Astrocyte of the cerebellum (primary cell): ENCODE measurements at regions not wholly inside any gene's neighbourhood (a gene's known extent, or its start where the extent isn't known, plus 50 kb on each side); places are given as distances from the start of the nearest gene placed in this dataset.

ENCODE experiments used
- DNase-seq: peaks from one replicate; pipeline ENCODE4 v3.0.0-alpha.2; 2011; ENCODE audit warnings: low read depth
- H3K4me3 ChIP-seq: 2 replicates; pipeline ENCODE4 v1.5.1; 2011; ENCODE audit warnings: mild to moderate bottlenecking, low read depth, low read length, moderate library complexity
- CTCF ChIP-seq: IDR thresholded peaks from 2 replicates; pipeline ENCODE4 v1.5.1; 2012; ENCODE audit warnings: low read length, low read depth, moderate library complexity, mild to moderate bottlenecking; ENCODE audit errors: missing control alignments
- in situ Hi-C: cut with HindIII; loops from 2 replicates; pipeline ENCODE4 v1.10.0; 2017; ENCODE audit warnings: low sequenced_read_pairs

- TF ChIP-seq CTCF: no peak
- no peak for DNase-seq
- H3K4me3 ChIP-seq: no peak overlapping the region
- in situ Hi-C loops: no loop called here
These were observed 300.7 kb downstream of the ETNK1 start for GRCh38 chr12:22925623-22926022.

- no peak for TF ChIP-seq CTCF
- no peak for DNase-seq
- H3K4me3 ChIP-seq: no peak overlapping the region
- in situ Hi-C loops: no loop called here
These were observed 307.5 kb downstream of the ETNK1 start for GRCh38 chr12:22932431-22932830.

GRCh38 chr12:22935090-22935489 is 310.1 kb downstream of the ETNK1 start:
- DNase-seq: no peak
- no peak overlapping the region for H3K4me3 ChIP-seq
- TF ChIP-seq CTCF: no peak
- in situ Hi-C loops: no loop called here

GRCh38 chr12:22935501-22935900 is 310.5 kb downstream of the ETNK1 start:
- TF ChIP-seq CTCF: no peak
- DNase-seq: no peak
- in situ Hi-C loops: no loop called here
- H3K4me3 ChIP-seq: no peak overlapping the region

- no peak overlapping the region for H3K4me3 ChIP-seq
- DNase-seq: no peak
- no peak for TF ChIP-seq CTCF
- in situ Hi-C loops: no loop called here
These were observed 313.4 kb downstream of the ETNK1 start for GRCh38 chr12:22938323-22938722.

- H3K4me3 ChIP-seq: no peak overlapping the region
- in situ Hi-C loops: no loop called here
- DNase-seq: no peak
- TF ChIP-seq CTCF: no peak
These were observed 326.2 kb downstream of the ETNK1 start for GRCh38 chr12:22951206-22951605.

GRCh38 chr12:22956690-22957089 is 331.7 kb downstream of the ETNK1 start:
- H3K4me3 ChIP-seq: no peak overlapping the region
- in situ Hi-C loops: no loop called here

More at GRCh38 chr12:22956690-22957089, 331.7 kb downstream of the ETNK1 start:
- no peak for TF ChIP-seq CTCF
- no peak for DNase-seq
